ENCODE measurements at regions not wholly inside any gene's neighbourhood (a gene's known extent, or its start where the extent isn't known, plus 50 kb on each side); places are given as distances from the start of the nearest gene placed in this dataset.

- DNase-seq, result no peak
These were observed 161.1 kb upstream of the BCL6 start for GRCh38 chr3:187906416-187906815.

- DNase-seq, result no peak
These were observed 161.7 kb upstream of the BCL6 start for GRCh38 chr3:187906920-187907319.

GRCh38 chr3:187909866-187910265 lies 164.6 kb upstream of the BCL6 start:
- no peak for DNase-seq

GRCh38 chr3:187912007-187912406 lies 166.7 kb upstream of the BCL6 start:
- DNase-seq, result no peak

DNA sequence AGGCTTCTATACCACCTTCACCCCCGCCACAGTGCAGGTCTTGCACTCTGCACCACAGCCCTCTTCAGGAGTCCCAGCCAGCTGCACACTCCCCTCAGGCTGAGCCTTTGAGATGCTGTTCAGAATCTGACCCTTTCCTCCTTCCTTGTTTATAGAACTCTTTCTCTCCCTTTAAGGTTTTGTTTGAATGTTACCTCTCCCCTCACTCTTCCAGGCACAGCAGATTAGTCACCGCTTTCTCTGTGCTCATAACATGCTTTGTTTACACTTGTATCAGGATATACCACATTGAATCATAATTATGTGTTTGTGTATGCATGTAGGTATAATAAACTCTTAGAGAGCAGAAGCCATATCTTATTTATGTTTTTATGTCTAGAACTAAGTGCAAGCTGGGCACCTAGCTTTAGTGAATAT lies 168.4 kb upstream of the BCL6 start:
- no peak for DNase-seq

- DNase-seq, result no peak
These were observed 169.0 kb upstream of the BCL6 start for GRCh38 chr3:187914231-187914630.

DNA sequence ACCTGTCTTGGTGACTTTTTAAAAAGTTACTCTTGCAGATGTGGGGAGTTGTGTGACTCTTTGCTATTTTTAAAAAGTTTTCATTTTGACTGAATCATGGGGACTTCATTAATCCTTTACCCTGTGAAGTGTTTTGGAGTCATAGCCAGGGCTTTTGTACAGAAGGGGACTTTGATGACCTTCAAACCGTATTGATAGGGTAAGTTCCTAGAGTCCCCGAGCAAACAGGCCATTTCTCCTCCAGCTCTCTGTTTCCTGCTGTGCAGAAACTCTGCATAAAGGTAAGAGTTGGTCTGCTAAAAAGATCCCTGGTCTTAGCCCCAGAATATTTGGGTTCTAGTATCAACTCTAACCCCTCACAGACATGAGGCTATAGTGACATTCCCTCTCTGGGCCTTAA lies 170.8 kb upstream of the BCL6 start:
- DNase-seq, result no peak

GRCh38 chr3:187918081-187918644 lies 172.9 kb upstream of the BCL6 start:
- no peak for DNase-seq

- DNase-seq, result no peak
These were observed 173.8 kb upstream of the BCL6 start for GRCh38 chr3:187919048-187919447.

DNA sequence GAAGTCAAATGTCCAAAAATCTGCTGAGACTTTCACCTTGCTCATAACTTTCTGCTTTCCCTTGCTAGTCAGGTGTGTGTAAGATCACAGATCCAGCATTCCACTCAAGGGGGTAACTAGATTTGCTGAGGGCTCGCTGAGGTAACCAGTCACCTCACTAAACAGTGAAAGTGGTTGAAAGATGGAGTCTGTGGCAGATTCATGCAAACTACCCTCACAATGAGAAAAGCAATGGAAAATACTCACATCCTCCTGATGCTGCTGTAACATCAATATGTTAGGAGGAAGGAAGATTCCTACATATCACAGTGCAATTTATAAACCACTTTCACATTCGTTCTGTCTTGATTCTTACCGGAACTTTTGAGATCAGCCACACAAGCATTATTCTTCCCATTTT lies 174.3 kb upstream of the BCL6 start:
- DNase-seq, result no peak

GRCh38 chr3:187920030-187920429 lies 174.8 kb upstream of the BCL6 start:
- DNase-seq, result no peak

DNA sequence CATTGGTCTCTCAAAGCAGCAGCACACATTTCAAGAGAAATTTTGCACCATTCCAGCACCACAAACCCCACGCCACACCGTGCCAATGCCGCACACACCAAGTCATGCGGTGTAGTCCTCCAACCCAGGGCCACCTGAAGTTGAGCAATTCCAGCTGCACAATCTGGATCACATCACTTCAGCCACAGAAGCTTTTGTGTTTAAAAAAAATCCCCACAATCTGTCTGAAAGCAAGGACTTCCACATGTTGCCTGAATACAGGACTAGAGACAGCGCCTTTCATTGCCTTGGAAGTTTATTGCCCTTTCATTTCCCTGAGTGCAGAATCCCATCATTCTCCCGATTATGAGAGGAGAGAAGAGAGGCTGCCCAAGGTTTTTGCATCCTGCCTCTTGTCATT lies 175.6 kb upstream of the BCL6 start:
- no peak for DNase-seq

DNA sequence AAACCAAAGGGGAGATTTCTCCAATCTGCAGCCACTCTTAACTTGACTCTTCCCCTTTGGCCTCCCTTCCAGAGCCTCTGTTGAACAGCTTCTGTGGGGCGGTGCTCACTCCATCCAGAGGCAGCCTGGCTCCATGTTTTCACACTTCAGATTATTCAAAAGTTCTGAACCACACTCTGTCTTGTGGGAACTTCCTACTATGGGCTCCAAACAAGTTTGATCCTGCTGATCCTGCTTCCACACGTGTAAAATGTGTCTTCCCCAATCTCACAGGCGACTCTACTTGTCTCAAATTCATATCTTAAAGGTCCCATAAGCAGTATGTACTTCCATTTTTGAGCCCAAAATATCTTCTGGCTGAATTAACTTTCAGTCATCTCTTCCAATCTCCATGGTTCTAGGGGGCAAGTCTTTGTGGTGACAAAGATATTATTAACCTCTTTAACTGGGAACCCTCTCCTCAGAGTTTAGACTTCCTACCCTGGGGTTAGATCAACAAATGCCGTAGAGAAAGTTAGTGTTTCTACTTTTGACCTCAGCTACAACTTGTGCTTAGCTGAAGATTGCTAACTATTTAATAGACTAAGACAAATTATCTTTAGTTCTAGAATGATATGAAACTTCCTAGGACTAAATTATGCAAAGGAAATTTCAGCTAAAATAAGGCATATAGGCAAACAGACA lies 176.3 kb upstream of the BCL6 start:
- DNase-seq, result no peak

GRCh38 chr3:187922704-187923416 lies 177.6 kb upstream of the BCL6 start:
- no peak for DNase-seq

- DNase-seq, result no peak
These were observed 179.4 kb upstream of the BCL6 start for GRCh38 chr3:187924651-187925050.

- DNase-seq, result no peak
These were observed 180.1 kb upstream of the BCL6 start for GRCh38 chr3:187925326-187925725.

DNA sequence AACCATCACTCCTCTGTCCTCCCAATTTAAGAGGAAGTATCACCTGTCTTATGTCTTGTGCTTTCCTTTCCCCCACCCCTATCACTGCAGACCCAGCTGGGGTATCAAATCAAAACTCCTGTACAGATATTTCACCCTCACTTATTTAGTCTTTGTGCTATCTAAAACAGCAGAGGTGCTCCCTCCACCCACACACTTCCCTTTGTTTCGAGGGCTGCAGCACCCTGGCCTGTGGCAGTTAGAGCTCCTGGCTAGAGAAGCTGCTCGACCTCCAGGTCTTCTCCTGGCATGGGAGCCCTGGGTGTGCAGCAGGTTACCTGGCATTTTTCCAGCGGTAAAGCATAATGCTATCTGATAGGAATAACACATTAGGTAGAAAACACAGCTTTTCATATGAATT lies 181.4 kb upstream of the BCL6 start:
- DNase-seq, result no peak

DNA sequence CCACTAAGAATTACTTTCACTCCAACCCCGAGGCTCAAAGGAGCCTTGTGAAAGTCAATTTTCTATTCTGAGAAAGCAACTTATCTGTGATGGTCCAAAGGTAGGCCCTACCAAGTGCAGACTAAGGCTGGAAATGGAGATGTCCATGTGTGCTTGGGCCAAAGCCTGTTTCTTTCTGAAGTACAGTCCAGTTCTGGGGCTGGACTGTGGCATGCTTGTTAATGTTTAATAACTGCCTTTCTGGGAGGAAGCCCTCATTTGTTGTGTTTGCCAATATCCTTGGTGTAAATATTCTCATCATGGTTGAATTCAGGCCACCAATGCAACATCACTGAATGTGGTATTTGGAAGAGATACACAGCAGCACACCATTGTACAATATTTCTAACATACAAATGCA lies 182.3 kb upstream of the BCL6 start:
- DNase-seq, result no peak

DNA sequence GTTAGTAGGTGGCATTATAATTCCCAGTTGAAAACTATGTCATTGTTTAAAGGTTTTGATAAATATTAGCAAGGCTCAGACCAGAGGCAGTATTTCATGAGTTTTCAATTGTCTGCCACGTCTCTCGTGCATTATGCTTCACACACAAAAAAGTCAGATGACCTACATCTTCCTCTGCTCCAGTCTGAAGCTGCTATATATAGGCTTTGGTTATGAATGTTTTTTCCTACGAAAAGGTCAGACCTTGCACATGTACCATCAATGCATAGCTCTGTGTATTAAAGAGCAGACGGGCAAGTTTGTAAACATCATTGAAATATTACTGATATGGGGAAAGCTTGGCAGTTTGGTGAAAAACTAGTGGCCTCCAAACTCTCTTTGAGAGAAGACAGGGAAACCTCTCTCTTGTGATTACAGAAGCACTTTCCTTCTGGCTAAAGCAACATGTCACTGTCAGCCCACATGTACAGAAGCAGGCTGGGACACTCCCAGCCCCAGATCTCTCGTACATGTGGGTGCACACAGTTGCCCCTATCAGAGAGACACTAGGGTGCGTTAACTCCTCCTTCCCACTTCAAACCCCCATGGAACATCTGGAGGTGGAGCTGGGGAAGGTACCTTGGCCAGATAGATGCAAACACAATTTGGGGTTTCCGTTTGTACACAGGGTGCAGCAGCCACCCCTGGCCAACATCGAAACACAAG lies 184.0 kb upstream of the BCL6 start:
- no peak for DNase-seq

- DNase-seq, result no peak
These were observed 184.8 kb upstream of the BCL6 start for GRCh38 chr3:187930021-187930420.

- no peak for DNase-seq
These were observed 185.8 kb upstream of the BCL6 start for GRCh38 chr3:187931101-187931500.

DNA sequence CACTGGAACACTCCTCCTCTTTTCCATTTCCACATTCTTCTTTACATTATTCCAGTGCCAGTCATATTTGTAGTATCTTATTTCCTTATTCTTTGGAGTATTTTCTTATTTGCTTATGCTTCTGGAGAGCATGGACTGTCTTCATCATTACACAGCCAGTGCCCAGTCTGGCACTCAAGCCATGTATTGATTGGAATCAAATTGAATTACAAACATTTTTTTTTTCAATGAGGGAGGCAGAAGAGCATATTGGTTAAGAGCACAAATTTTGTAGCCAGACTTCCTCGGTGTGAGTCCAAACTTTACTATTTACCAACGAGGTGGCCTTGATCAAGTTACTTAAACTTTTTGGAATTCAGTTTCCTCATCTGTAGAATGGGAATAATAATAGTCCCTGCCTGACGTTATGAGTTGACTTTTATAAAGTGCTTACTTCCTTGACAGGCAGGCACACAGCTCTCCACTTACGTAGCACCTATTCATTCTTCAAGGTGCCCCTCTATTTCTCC lies 186.6 kb upstream of the BCL6 start:
- DNase-seq, result no peak

- DNase-seq, result no peak
These were observed 187.3 kb upstream of the BCL6 start for GRCh38 chr3:187932530-187932929.
